K562 (cell line): ENCODE measurements at regions not wholly inside any gene's neighbourhood (a gene's known extent, or its start where the extent isn't known, plus 50 kb on each side); places are given as distances from the start of the nearest gene placed in this dataset.
A peak's percentile ranks its signal among the peaks of the same experiment; 100 is the strongest.

ENCODE experiments used
- ARID3B ChIP-seq: fragments of 250-450 bp; sonication (Bioruptor Pico); IDR thresholded peaks from 2 replicates; pipeline ENCODE4 v1.4.0; 2020; ENCODE audit warnings: borderline replicate concordance
- CREBBP ChIP-seq: IDR thresholded peaks from one replicate; pipeline ENCODE4 v1.6.1; 2012; ENCODE audit warnings: low read depth, mild to moderate bottlenecking, control low read depth, inconsistent platforms, low read length
- CSDE1 ChIP-seq, 2 experiments: fragments of 450-650 bp; IDR thresholded peaks; 2 replicates each; pipeline ENCODE4 v1.6.1; 2016; ENCODE audit warnings: mild to moderate bottlenecking in 1 of 2
- CTBP1 ChIP-seq: fragments of 450-650 bp; IDR thresholded peaks from 2 replicates; pipeline ENCODE4 v1.6.1; 2016; ENCODE audit warnings: borderline replicate concordance
- CXXC5 ChIP-seq: fragments of 250-450 bp; sonication (Bioruptor Pico); IDR thresholded peaks from 2 replicates; pipeline ENCODE4 v1.8.0; 2022; ENCODE audit warnings: inconsistent platforms, mild to moderate bottlenecking, moderate library complexity
- FOXA3 ChIP-seq, 2 experiments: fragments of 450-650 bp in 1 of 2; sonication (generic) in 1 of 2; formaldehyde crosslinking; IDR thresholded peaks in 1 of 2; conservative IDR thresholded peaks in 1 of 2; 2 replicates each; pipeline versions ENCODE4 v1.4.0 to v1.8.0; 2020 to 2022; ENCODE audit warnings: mild to moderate bottlenecking in 2 of 2, missing genetic modification reagents in 1 of 2
- ILF3 ChIP-seq: fragments of 450-650 bp; IDR thresholded peaks from 2 replicates; pipeline ENCODE4 v1.6.1; 2018; ENCODE audit warnings: antibody characterized with exemption, mild to moderate bottlenecking, moderate library complexity, borderline replicate concordance
- KAT7 ChIP-seq: sonication (generic); formaldehyde crosslinking; IDR thresholded peaks from 2 replicates; pipeline ENCODE4 v1.8.0; 2022; ENCODE audit warnings: missing genetic modification reagents, mild to moderate bottlenecking, borderline replicate concordance
- LARP7 ChIP-seq: fragments of 450-650 bp; IDR thresholded peaks from 2 replicates; pipeline ENCODE4 v1.6.1; 2016
- MAFK ChIP-seq: IDR thresholded peaks from 2 replicates; pipeline ENCODE4 v1.6.1; 2011; ENCODE audit warnings: low read length, improper control_type of control experiment
- MLLT1 ChIP-seq, 2 experiments: fragments of 450-650 bp; IDR thresholded peaks; 2 replicates each; pipeline ENCODE4 v1.6.1; 2016
- MTA1 ChIP-seq: fragments of 450-650 bp; IDR thresholded peaks from 2 replicates; pipeline ENCODE4 v1.6.1; 2017; ENCODE audit warnings: borderline replicate concordance
- POLR2A ChIP-seq: fragments of 450-650 bp; conservative IDR thresholded peaks from 2 replicates; pipeline ENCODE4 v1.6.1; 2016
- POU5F1 ChIP-seq: fragments of 150-350 bp; IDR thresholded peaks from 2 replicates; pipeline ENCODE4 v1.6.1; 2014; ENCODE audit warnings: borderline replicate concordance, low read length, low read depth, mild to moderate bottlenecking; ENCODE audit not compliant: partially characterized antibody
- RFX5 ChIP-seq: IDR thresholded peaks from 2 replicates; pipeline ENCODE4 v1.6.1; 2011; ENCODE audit warnings: low read depth, mild to moderate bottlenecking, improper control_type of control experiment, low read length
- SIN3A ChIP-seq, 2 experiments: fragments of 150-350 bp in 1 of 2; IDR thresholded peaks; 2 replicates each; pipeline ENCODE4 v1.6.1; 2011 to 2016; ENCODE audit warnings: borderline replicate concordance in 2 of 2, low read depth in 2 of 2, low read length in 2 of 2, mild to moderate bottlenecking in 2 of 2, moderate library complexity in 2 of 2; ENCODE audit not compliant: control insufficient read depth in 1 of 2
- SIRT6 ChIP-seq: IDR thresholded peaks from one replicate; pipeline ENCODE4 v1.6.1; 2012; ENCODE audit warnings: low read depth, mild to moderate bottlenecking, control low read depth, inconsistent platforms, low read length, moderate library complexity
- SPI1 ChIP-seq: IDR thresholded peaks from 2 replicates; pipeline ENCODE4 v1.6.1; 2011; ENCODE audit warnings: low read depth, low read length, control low read depth, borderline replicate concordance
- TAF15 ChIP-seq: fragments of 200-400 bp; formaldehyde crosslinking; IDR thresholded peaks from 2 replicates; pipeline ENCODE4 v1.6.1; 2017; ENCODE audit warnings: mild to moderate bottlenecking, low read depth, low read length, moderate library complexity
- XRCC3 ChIP-seq: fragments of 450-650 bp; IDR thresholded peaks from 2 replicates; pipeline ENCODE4 v1.6.1; 2017; ENCODE audit warnings: mild to moderate bottlenecking, moderate library complexity
- YBX1 ChIP-seq: fragments of 450-650 bp; IDR thresholded peaks from 2 replicates; pipeline ENCODE4 v1.7.1; 2016; ENCODE audit warnings: mild to moderate bottlenecking
- ZNF274 ChIP-seq: IDR thresholded peaks from 2 replicates; pipeline ENCODE4 v1.6.1; 2011; ENCODE audit warnings: low read depth, mild to moderate bottlenecking, low read length, moderate library complexity, borderline replicate concordance
- ZNF316 ChIP-seq: fragments of 450-650 bp; IDR thresholded peaks from 2 replicates; pipeline ENCODE4 v1.6.1; 2016
- ZNF696 ChIP-seq: fragments of 250-450 bp; sonication (Bioruptor Pico); conservative IDR thresholded peaks from 2 replicates; pipeline ENCODE4 v1.4.0; 2020; ENCODE audit warnings: mild to moderate bottlenecking, moderate library complexity
- ZNF778 ChIP-seq: fragments of 450-650 bp; formaldehyde crosslinking; IDR thresholded peaks from 2 replicates; pipeline ENCODE4 v1.4.0; 2020; ENCODE audit warnings: mild to moderate bottlenecking, moderate library complexity
- TF ChIP-seq, protein P1 (sequence below): sonication (generic); formaldehyde crosslinking; IDR thresholded peaks from 2 replicates; pipeline ENCODE4 v1.9.0; 2022; ENCODE audit warnings: mild to moderate bottlenecking, missing genetic modification reagents
- TF ChIP-seq, protein P2 (sequence below): fragments of 250-450 bp; sonication (Bioruptor Pico); IDR thresholded peaks from 2 replicates; pipeline ENCODE4 v1.8.0; 2021; ENCODE audit warnings: borderline replicate concordance, mild to moderate bottlenecking, moderate library complexity; ENCODE audit not compliant: poor library complexity, severe bottlenecking

DNA sequence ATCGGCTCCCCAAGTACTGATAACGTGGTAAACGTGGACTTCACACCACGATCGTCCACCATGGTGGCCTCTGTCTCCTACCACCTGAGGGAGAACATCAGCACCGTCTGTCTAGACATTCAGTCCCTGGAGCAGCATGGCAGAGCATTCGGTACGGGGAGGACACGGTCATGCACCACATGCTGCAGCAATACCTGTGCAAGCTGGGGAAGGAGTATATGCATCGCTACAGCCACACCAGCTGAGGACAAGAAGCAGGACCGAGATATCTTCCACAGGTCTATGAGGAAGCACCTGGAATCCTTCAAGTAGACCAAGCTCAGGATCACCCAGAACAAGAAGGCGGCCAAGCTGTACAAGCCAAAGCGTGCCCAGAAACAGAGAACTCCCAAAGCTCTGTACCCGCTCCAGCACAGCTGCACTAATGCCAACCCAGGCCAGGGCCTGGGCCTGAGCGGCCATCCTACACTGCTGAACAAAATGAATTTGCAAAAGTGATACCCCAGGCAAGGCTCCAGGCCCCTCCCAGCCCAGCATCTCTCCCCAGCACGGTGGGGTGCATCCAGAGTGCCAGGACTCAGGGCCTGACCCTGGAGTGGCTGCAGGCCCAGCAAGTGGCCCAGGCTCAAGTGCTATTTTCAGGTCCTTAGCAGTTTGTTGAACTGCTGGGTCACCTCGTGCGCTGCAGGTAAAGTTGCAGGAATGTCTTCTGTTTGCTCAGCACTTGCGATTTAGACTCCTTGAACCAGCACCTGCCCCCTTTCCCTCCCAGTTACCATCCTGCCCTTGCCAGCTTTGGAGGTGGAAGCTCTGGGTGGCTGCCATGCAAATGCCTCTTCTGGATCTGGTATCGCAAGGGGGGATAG, 119.3 kb upstream of the SERPIND1 start (continued):
- TF ChIP-seq RFX5 = no peak
- TF ChIP-seq CTBP1 = no peak
- TF ChIP-seq POU5F1 = no peak
- no peak for TF ChIP-seq POLR2A
- TF ChIP-seq CXXC5 (CRISPR knock-in tag) = no peak
- TF ChIP-seq CREBBP = no peak
- no peak for TF ChIP-seq ARID3B (CRISPR knock-in tag)
- no peak for TF ChIP-seq MTA1
- no peak for TF ChIP-seq ILF3
- TF ChIP-seq ZNF316 = no peak
- TF ChIP-seq MLLT1 (IDR thresholded peaks at IDR 0.05) = no peak
- TF ChIP-seq, protein P1, sequence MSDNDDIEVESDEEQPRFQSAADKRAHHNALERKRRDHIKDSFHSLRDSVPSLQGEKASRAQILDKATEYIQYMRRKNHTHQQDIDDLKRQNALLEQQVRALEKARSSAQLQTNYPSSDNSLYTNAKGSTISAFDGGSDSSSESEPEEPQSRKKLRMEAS (CRISPR knock-in tag) = no peak
- TF ChIP-seq XRCC3 = no peak
- no peak for TF ChIP-seq ZNF696 (CRISPR knock-in tag)
- no peak for TF ChIP-seq ZNF274
- TF ChIP-seq, protein P2, sequence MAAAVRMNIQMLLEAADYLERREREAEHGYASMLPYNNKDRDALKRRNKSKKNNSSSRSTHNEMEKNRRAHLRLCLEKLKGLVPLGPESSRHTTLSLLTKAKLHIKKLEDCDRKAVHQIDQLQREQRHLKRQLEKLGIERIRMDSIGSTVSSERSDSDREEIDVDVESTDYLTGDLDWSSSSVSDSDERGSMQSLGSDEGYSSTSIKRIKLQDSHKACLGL (CRISPR knock-in tag) = no peak
- TF ChIP-seq ZNF778 = no peak
- TF ChIP-seq KAT7 (CRISPR knock-in tag) = 0 out of 2 replicates have a peak, but pooled peaks have one; percentile 38
- TF ChIP-seq SPI1 = no peak
- no peak for TF ChIP-seq LARP7
- TF ChIP-seq TAF15 = peak; percentile 92
- no peak for TF ChIP-seq MAFK
- TF ChIP-seq SIN3A (IDR thresholded peaks at IDR 0.05; ENCODE audit: borderline replicate concordance in 2 of 2, control insufficient read depth in 1 of 2, low read depth in 2 of 2, low read length in 2 of 2) = peak in 1 of 2 experiments; percentile 43; a peak in 1 of 4 replicates
- TF ChIP-seq SIRT6 = no peak
- no peak for TF ChIP-seq FOXA3 (CRISPR knock-in tag; conservative IDR thresholded peaks at IDR 0.05 in 1 of 2, IDR thresholded peaks at IDR 0.05 in 1 of 2)
- TF ChIP-seq CSDE1 (IDR thresholded peaks at IDR 0.05) = no peak
- no peak for TF ChIP-seq YBX1
